Thyroid gland (tissue), 4 donors: ENCODE measurements at regions not wholly inside any gene's neighbourhood (a gene's known extent, or its start where the extent isn't known, plus 50 kb on each side); places are given as distances from the start of the nearest gene placed in this dataset.

ENCODE experiments used
- DNase-seq, 2 donors: peaks; one replicate each; pipeline ENCODE4 v3.0.0-alpha.2; 2019
- H3K27ac ChIP-seq, 3 donors: fragments of 200-600 bp; sonication (generic); 1 replicate in 2 of 3; 2 replicates in 1 of 3; pipeline ENCODE4 v1.5.1; 2016 to 2019; ENCODE audit warnings: mild to moderate bottlenecking in 1 of 3, moderate library complexity in 1 of 3
- H3K27me3 ChIP-seq: fragments of 200-600 bp; sonication (generic); one replicate; pipeline ENCODE4 v1.5.1; 2019
- H3K36me3 ChIP-seq, 2 donors: fragments of 200-600 bp; sonication (generic); one replicate each; pipeline ENCODE4 v1.5.1; 2016 to 2019
- H3K4me1 ChIP-seq, 2 donors: fragments of 200-600 bp; sonication (generic); one replicate each; pipeline ENCODE4 v1.5.1; 2017 to 2019
- H3K4me3 ChIP-seq, 3 donors: fragments of 200-600 bp; sonication (generic); replicated peaks in 1 of 3; 1 replicate in 2 of 3; 2 replicates in 1 of 3; pipeline ENCODE4 v1.5.1; 2016; ENCODE audit warnings: mild to moderate bottlenecking in 1 of 3
- H3K9me3 ChIP-seq: fragments of 200-600 bp; sonication (generic); one replicate; pipeline ENCODE4 v1.5.1; 2017
- CTCF ChIP-seq, 6 experiments: fragments of 200-600 bp in 3 of 6; fragments of 450-650 bp in 3 of 6; sonication (generic) in 3 of 6; IDR thresholded peaks; one replicate each; pipeline ENCODE4 v1.5.1; 2016 to 2019; ENCODE audit warnings: antibody characterized with exemption in 6 of 6, mild to moderate bottlenecking in 2 of 6, inconsistent platforms in 1 of 6, moderate library complexity in 1 of 6
- POLR2A ChIP-seq, 2 donors: fragments of 450-650 bp; IDR thresholded peaks; one replicate each; pipeline ENCODE4 v1.6.1; 2017; ENCODE audit warnings: antibody characterized with exemption in 2 of 2, mild to moderate bottlenecking in 2 of 2, moderate library complexity in 1 of 2
- WGBS, 2 donors: methylation state at CpG; one replicate each; pipeline ENCODE4 v1.1.5; 2017; 5-methylcytosine and 5-hydroxymethylcytosine counted together
- intact Hi-C: fragments of 100-400 bp; cut with DNase I; formaldehyde crosslinking; loops from one replicate; pipeline ENCODE4 v1.15.1; 2023

- no peak overlapping the region for H3K4me3 ChIP-seq
- H3K27me3 ChIP-seq = no peaks in the 10 kb centered on the region
- H3K36me3 ChIP-seq = no peaks in the 10 kb centered on the region
- intact Hi-C loops = no loop called here
- TF ChIP-seq POLR2A (IDR thresholded peaks at IDR 0.05) (no peak), CTCF (IDR thresholded peaks at IDR 0.05) (no peak)
- peaks cover 16 to 20% of the 10 kb centered on the region in 2 donors for H3K4me1 ChIP-seq
- H3K9me3 ChIP-seq = no peaks in the 10 kb centered on the region
- 81 to 85% methylated on average over 6 of the region's 6 CpGs for WGBS, 2 donors
- H3K27ac ChIP-seq = no peak overlapping the region
- DNase-seq = no peak
Observed at GRCh38 chr11:26909991-26910591, 83.8 kb upstream of the FIBIN start.

- TF ChIP-seq CTCF (IDR thresholded peaks at IDR 0.05) = no peak
- no peak for TF ChIP-seq POLR2A (IDR thresholded peaks at IDR 0.05)
- Histone ChIP-seq H3K9me3 (no peaks in the 10 kb centered on the region), H3K27ac (no peak overlapping the region), H3K4me1 (peaks cover 9 to 14% of the 10 kb centered on the region in 2 donors), H3K4me3 (no peak overlapping the region), H3K27me3 (no peaks in the 10 kb centered on the region), H3K36me3 (no peaks in the 10 kb centered on the region)
- intact Hi-C loops = no loop called here
- WGBS, 2 donors = 73 to 76% methylated on average over 6 of the region's 6 CpGs
- DNase-seq = no peak
Observed at GRCh38 chr11:26914968-26915367, 78.9 kb upstream of the FIBIN start.

GRCh38 chr11:26916805-26917204 is 77.1 kb upstream of the FIBIN start:
- no peak overlapping the region for H3K27ac ChIP-seq
- TF ChIP-seq CTCF (IDR thresholded peaks at IDR 0.05) (no peak), POLR2A (IDR thresholded peaks at IDR 0.05) (no peak)
- WGBS, 2 donors = 81 to 83% methylated on average over 6 of the region's 6 CpGs
- DNase-seq = no peak
- H3K27me3 ChIP-seq = no peaks in the 10 kb centered on the region
- no peaks in the 10 kb centered on the region for H3K36me3 ChIP-seq
- H3K4me1 ChIP-seq = no peaks in the 10 kb centered on the region
- H3K4me3 ChIP-seq = no peak overlapping the region
- intact Hi-C loops = no loop called here
- H3K9me3 ChIP-seq = no peaks in the 10 kb centered on the region

GRCh38 chr11:26928582-26928981 is 65.3 kb upstream of the FIBIN start:
- intact Hi-C loops = no loop called here
- 93 to 95% methylated on average over 3 of the region's 3 CpGs for WGBS, 2 donors
- H3K27me3 ChIP-seq = no peaks in the 10 kb centered on the region
- TF ChIP-seq CTCF (IDR thresholded peaks at IDR 0.05) (no peak), POLR2A (IDR thresholded peaks at IDR 0.05) (no peak)
- H3K27ac ChIP-seq = no peak overlapping the region
- no peak for DNase-seq
- no peaks in the 10 kb centered on the region for H3K36me3 ChIP-seq
- peaks cover 3 to 6% of the 10 kb centered on the region in 2 donors for H3K4me1 ChIP-seq
- H3K9me3 ChIP-seq = no peaks in the 10 kb centered on the region
- H3K4me3 ChIP-seq = no peak overlapping the region

GRCh38 chr11:26929806-26930517 is 64.0 kb upstream of the FIBIN start:
- Histone ChIP-seq H3K27ac (no peak overlapping the region), H3K4me3 (no peak overlapping the region)
- intact Hi-C loops = no loop called here

More at GRCh38 chr11:26929806-26930517, 64.0 kb upstream of the FIBIN start:
- TF ChIP-seq POLR2A (IDR thresholded peaks at IDR 0.05) (no peak), CTCF (IDR thresholded peaks at IDR 0.05) (no peak)
- no peak for DNase-seq
- WGBS, 2 donors = 74 to 83% methylated on average over 3 of the region's 3 CpGs
- no peaks in the 10 kb centered on the region for H3K9me3 ChIP-seq
- H3K27me3 ChIP-seq = no peaks in the 10 kb centered on the region
- H3K4me1 ChIP-seq = peaks cover 3 to 6% of the 10 kb centered on the region in 2 donors
- H3K36me3 ChIP-seq = no peaks in the 10 kb centered on the region
